Fibroblast of skin of abdomen (primary cell): ENCODE measurements at regions not wholly inside any gene's neighbourhood (a gene's known extent, or its start where the extent isn't known, plus 50 kb on each side); places are given as distances from the start of the nearest gene placed in this dataset.

Experiments
- DNase-seq: peaks from one replicate; pipeline ENCODE4 v3.0.0-alpha.2; 2013

DNA sequence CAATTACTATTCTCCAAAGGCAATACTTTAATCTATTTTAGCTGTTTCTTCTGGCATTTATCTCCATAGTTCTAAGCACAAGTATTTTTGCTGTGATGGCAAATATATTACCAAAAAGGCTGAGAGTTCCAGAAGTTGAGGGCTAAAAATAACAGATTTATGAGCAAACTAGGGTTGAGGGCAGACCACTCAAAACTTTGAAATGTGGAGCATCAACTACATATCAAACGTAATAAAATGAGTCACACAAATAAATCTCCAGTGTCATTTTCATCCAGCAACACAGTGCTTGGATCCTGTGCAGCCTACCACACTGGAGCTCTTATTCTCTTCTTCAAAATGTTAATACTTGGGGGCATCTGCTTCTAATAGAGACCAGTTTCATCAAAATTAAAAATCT, 163.9 kb downstream of the HS3ST1 start:
- DNase-seq = peak; percentile 80

DNA sequence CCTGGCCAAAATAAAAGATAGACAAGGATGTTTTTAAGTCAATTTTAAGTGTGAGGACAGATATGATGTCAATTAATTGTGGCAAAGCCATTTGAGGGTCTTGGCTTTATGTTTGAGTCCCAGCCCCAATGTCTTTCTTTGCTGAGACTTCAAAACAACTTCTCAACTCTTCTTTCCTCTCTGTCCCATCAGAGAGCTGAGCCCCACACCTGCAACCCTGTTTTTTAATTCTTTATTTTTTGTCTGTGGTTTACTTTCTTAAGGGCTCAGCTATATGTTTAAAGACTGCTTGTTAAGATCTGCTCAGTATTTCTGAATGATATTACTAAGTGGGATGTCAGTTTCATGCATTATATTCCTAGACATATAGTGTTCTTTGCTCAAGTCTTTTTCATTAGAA, 164.3 kb downstream of the HS3ST1 start:
- no peak for DNase-seq

GRCh38 chr4:11263208-11263607, 165.5 kb downstream of the HS3ST1 start:
- DNase-seq = no peak

- no peak for DNase-seq
These were observed 167.4 kb downstream of the HS3ST1 start for GRCh38 chr4:11261066-11261850.

GRCh38 chr4:11259837-11260236, 168.9 kb downstream of the HS3ST1 start:
- no peak for DNase-seq

GRCh38 chr4:11252149-11252548, 176.5 kb downstream of the HS3ST1 start:
- DNase-seq = no peak

- no peak for DNase-seq
These were observed 178.2 kb downstream of the HS3ST1 start for GRCh38 chr4:11250510-11250909.

DNA sequence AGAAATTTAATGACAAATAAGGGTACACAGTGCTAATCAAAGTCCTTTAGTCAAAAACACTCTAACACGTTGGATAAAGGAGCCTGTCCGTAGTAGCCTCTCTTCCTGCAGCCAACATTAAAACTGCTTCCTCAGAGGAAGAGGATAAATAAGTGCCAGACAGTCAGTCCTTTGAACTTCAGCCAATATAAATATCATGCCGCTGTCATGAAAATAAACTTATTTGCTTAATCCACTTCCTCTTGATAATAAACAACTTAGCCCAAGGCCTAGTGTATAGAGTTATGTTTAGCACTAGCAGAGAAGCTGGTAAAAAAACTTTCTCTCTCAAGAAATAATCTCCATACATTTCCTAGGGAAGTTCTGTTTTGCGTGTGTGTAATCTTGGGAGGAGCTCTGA, 196.7 kb downstream of the HS3ST1 start:
- no peak for DNase-seq

DNA sequence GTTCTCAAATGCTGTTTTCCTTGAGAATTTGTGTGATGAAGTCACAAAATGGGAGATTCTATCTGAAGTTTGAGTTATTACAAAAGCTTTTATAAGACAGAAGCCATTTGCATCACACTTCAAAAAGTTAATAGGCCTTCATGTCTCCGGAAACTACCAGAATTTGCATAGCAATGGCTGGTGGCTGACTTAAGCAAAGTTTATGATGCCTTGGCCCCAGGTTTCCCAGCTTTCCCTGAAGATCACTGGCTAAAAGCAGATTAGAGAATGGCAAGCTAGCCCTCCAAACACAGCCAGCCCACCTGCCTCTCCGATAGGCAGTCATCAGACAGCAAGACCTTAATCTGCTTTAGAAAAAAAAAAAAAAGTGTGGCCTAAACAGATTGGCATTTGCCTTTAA, 197.8 kb downstream of the HS3ST1 start:
- DNase-seq = no peak

DNA sequence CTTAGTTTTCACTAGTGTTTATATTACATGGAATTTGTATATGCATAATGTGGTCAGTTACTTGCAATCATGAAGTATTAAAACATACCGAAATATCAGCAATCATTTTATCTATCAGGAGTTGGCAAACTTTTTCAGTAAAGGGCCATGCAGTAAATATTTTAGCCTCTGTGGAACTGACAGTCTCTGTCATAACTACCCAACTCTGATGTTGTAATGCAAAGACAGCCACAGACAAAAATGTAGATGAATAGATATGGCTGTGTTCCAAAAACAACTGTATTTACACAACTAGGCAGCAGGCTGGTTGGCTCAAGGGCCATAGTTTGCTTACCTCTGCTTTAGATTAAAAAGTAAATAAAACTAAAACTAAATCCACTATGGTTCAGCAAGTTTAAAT, 200.2 kb downstream of the HS3ST1 start:
- DNase-seq = peak; percentile 4

DNA sequence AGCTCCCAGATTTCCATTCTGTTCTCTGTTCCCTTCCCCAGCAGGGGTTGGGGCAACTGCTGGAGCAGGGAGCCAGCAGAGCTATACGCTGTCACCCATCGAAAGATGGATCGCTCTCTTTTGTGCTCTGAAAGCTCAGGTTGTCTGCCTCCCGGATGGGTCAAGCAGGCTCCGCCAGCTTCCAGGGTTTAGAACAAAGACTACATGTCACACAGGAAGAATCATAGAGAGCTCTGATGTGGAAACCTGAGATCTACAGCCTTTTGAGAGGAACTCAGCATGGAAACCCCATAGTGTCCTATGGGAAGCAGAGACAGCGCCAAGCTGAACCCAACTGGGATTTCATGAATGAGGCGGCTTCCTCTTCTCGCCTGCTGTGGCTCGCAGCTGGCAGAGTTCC, 205.4 kb downstream of the HS3ST1 start:
- DNase-seq = no peak

GRCh38 chr4:11218692-11219091, 210.0 kb downstream of the HS3ST1 start:
- no peak for DNase-seq

DNA sequence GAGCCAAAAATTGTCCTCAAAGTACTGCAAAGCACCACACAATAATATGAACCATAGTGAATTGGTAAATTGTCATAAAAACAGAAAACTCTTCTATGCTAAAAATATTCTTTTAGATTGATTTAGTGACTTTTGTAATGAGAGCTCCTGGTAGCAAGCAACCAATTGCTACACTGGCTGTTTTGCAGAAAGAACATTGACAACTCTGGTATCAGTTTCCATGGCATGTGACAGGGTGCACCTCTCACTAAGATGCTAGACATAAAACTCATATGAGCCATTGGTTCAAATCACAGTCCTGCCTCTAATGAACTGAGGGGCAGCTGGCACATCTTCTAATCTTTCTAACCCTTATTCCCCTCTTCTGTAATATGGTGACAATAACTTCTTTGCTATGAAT, 212.2 kb downstream of the HS3ST1 start:
- DNase-seq = no peak

- no peak for DNase-seq
These were observed 214.4 kb downstream of the HS3ST1 start for GRCh38 chr4:11214281-11214680.

DNA sequence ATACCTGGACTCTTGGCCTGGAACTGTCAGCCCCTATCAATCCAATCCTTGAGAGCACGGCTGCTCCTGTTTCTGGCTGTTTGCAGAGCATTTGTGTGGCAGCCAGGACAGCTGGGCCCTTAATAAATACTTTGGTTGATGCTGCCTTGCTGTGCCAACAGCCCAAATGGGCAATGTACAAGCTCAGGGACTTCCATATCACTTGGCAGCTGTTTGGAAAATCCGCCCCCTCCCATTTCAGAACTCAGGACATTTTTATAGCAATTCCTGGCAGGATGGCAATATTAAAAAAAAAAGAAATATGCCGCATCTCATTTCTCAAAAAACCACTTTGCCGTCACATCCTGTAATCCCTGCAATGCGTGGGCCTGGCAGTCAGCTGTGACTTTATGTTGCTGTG, 218.9 kb downstream of the HS3ST1 start:
- peak; percentile 14 for DNase-seq

DNA sequence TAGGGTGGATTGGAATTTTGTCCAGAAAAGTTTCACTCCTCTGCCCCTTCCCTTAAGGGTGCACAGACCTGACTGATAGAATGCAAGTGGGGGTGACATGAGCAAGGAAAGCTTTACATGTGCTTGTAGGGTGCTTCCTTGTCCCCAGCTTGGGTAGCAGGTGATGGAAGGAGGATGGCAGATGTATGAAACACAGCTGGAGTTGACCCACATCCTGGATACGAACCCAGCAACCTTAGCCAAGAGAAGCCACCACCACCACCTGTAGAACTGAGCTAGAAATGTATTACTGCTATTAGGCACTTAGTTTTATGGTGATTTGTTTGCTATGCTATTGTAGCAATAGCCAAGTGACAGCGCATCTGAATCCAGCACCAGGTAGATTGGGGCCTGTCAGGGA, 227.4 kb downstream of the HS3ST1 start:
- DNase-seq = no peak

- DNase-seq = no peak
These were observed 230.0 kb downstream of the HS3ST1 start for GRCh38 chr4:11198516-11199305.

DNA sequence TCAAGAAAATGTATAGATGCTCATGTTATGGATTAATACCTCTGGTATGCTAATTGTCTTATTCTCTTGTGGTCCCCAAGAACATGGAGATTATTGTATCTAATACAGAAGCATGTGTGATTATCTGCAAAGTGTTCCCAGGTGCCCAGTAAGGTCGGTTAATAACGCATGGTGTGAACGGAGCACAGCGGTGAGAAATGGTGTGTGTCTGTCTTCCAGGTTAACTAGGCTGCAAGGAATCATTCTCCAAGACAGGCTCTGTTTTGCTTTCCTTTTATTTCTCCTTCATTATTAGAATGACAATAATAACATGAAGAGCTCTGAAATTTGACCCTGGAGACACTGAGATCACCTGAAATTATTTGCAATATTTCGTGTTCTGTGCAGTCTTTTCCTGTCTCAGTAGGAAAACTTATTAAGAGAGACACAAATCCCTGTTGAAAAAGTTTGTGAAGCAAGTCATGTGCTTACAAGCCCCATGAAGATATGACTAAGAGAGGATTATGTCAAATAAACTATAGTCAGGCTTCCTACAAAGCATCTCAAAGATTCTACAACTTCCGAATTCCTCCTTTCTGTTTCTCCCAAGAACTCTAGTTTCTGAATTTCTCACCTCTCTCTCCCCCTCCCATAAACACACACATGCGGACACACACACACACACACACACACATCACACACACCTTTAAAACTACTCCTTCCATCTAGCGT, 230.9 kb downstream of the HS3ST1 start:
- no peak for DNase-seq

DNA sequence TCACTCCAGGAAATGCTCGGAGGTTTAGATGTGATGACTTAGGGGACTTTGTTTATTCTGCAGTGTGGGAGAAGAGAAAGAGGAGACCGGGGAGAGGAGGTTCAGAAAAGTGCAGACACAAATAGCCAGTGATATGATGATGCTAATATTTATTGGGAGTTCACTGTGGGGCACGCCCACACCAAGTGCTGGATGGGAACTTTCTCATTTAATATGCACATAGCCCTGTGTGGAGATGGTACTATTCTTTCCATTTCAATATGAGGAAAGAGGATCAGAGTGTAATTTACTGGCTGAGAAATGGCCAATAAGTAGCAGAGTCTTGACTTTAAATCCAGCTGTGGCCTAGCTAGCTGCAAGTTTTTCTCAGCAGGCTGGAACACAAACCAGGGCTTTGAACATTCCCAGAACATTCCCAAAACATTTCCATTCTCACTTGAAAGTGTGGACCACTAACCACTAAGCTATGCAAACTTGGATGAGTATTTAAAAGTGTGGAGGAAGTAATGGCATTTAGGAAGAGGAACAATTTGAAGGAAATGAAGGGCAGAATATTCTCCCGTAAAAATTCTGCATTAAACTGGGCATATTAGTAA, 231.7 kb downstream of the HS3ST1 start:
- DNase-seq = peak; percentile 23

- no peak for DNase-seq
These were observed 234.3 kb downstream of the HS3ST1 start for GRCh38 chr4:11194431-11194830.

DNA sequence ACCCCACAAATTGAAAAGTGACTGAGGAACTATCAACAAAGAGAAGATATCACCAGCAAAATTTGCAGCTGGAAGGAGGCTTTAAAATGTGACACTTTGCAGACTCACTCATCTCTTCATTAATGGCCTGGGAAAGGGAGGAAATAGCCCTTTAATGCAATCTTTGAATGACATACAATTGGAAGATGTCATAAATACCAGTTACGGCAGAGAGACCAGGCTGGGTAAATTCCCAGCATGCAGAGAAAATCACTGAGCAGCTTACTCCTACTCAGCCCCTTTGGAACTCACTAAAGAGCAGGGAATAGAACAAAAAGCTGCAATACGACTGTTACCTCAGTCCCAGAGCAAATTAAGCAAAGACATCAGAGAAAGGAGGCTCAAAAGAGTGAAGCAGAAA, 238.9 kb downstream of the HS3ST1 start:
- no peak for DNase-seq

GRCh38 chr4:11183356-11183740, 245.3 kb downstream of the HS3ST1 start:
- peak; percentile 22 for DNase-seq
